HTR-8/SVneo (cell line): ENCODE measurements at regions not wholly inside any gene's neighbourhood (a gene's known extent, or its start where the extent isn't known, plus 50 kb on each side); places are given as distances from the start of the nearest gene placed in this dataset.
"Not testable (repeated sequence)": the region's sequence is repeated elsewhere in the genome, so short reads cannot be mapped to it uniquely, and the experiment has no call there.

Experiments
- DNase-seq: peaks from one replicate; pipeline ENCODE4 v3.0.0; 2011; ENCODE audit warnings: low spot score, mixed read lengths; ENCODE audit not compliant: insufficient read length
- FAIRE-seq: peaks from 2 replicates; lab custom pipeline; 2011; peaks lifted over from hg19 to GRCh38; lab: Jason Lieb, UNC

- FAIRE-seq (no peak), DNase-seq (no peak)
Measured at GRCh38 chr15:24733659-24734058, 58.1 kb downstream of the NPAP1 start.

GRCh38 chr15:24734396-24734795 lies 58.8 kb downstream of the NPAP1 start:
- no peak for FAIRE-seq

GRCh38 chr15:24745290-24745689 lies 69.7 kb downstream of the NPAP1 start:
- DNase-seq = no peak
- no peak for FAIRE-seq

More at GRCh38 chr15:24734396-24734795, 58.8 kb downstream of the NPAP1 start:
- DNase-seq = no peak

GRCh38 chr15:24746094-24746493 lies 70.5 kb downstream of the NPAP1 start:
- FAIRE-seq = no peak
- no peak for DNase-seq

- DNase-seq (no peak), FAIRE-seq (no peak)
Measured at GRCh38 chr15:24747376-24747775, 71.8 kb downstream of the NPAP1 start.

- DNase-seq = no peak
- FAIRE-seq = no peak
Measured at GRCh38 chr15:24748812-24749439, 73.4 kb downstream of the NPAP1 start.

GRCh38 chr15:24752354-24752753 lies 76.8 kb downstream of the NPAP1 start:
- no peak for DNase-seq

GRCh38 chr15:24756101-24756500 lies 80.5 kb downstream of the NPAP1 start:
- no peak for FAIRE-seq

More at GRCh38 chr15:24752354-24752753, 76.8 kb downstream of the NPAP1 start:
- no peak for FAIRE-seq

GRCh38 chr15:24760066-24760465 lies 84.5 kb downstream of the NPAP1 start:
- DNase-seq (no peak), FAIRE-seq (no peak)

More at GRCh38 chr15:24756101-24756500, 80.5 kb downstream of the NPAP1 start:
- no peak for DNase-seq

- FAIRE-seq (no peak), DNase-seq (no peak)
Measured at GRCh38 chr15:24761704-24762302, 86.2 kb downstream of the NPAP1 start.

- FAIRE-seq (no peak), DNase-seq (no peak)
Measured at GRCh38 chr15:24763891-24764290, 88.3 kb downstream of the NPAP1 start.

GRCh38 chr15:24764375-24765171 lies 89.0 kb downstream of the NPAP1 start:
- no peak for DNase-seq
- no peak for FAIRE-seq

GRCh38 chr15:24766511-24767133 lies 91.0 kb downstream of the NPAP1 start:
- DNase-seq (no peak), FAIRE-seq (no peak)

GRCh38 chr15:24772266-24772665 lies 96.7 kb downstream of the NPAP1 start:
- no peak for FAIRE-seq
- no peak for DNase-seq

- FAIRE-seq = no peak
- no peak for DNase-seq
Measured at GRCh38 chr15:24772686-24773373, 97.3 kb downstream of the NPAP1 start.

- DNase-seq = no peak
- FAIRE-seq = no peak
Measured at GRCh38 chr15:24777307-24777706, 101.7 kb downstream of the NPAP1 start.

- DNase-seq (no peak), FAIRE-seq (no peak)
Measured at GRCh38 chr15:24784506-24784905, 108.9 kb downstream of the NPAP1 start.

GRCh38 chr15:24786347-24786746 lies 110.8 kb downstream of the NPAP1 start:
- FAIRE-seq (no peak), DNase-seq (no peak)

GRCh38 chr15:24802624-24803023 lies 127.0 kb downstream of the NPAP1 start:
- DNase-seq, FAIRE-seq: not testable (repeated sequence)

- no peak for FAIRE-seq
- DNase-seq = no peak
Measured at GRCh38 chr15:24819680-24820079, 135.1 kb upstream of the SNRPN start.
